ENCODE measurements at regions not wholly inside any gene's neighbourhood (a gene's known extent, or its start where the extent isn't known, plus 50 kb on each side); places are given as distances from the start of the nearest gene placed in this dataset.

DNA sequence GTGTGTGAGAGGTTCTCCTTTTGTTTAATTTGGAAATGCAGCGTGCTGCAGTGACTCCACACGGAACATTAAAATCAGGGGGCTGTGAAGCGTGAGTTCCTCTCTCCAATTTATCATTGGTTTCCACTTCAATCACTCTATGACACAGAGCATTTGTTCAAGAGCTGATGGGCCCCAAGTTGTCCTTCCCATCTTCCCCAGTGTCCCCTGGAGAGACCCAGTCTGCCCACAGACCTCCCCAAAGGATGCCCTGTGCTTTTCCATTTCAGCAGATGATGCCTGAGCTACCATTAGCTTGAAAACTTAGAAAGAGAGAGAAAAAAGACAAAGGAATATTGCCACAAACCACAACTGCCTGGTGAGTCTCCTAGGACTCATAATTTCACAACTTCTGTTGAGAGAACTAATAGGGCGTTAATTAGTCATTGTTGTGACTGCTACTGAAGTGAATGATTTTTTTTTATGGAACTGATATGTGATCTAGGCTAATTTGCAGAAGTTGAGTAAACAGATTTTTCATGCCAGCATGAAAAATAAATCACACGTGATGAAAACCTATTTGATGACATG lies 772.7 kb downstream of the SEMA5A start:
- Histone ChIP-seq H3K4me3 (replicated peaks in 1 of 4; ENCODE audit: control extremely low read depth in 1 of 4, insufficient read depth in 1 of 4, low read depth in 3 of 4, low read length in 4 of 4) (no peak overlapping the region), H3K36me3 (ENCODE audit: control insufficient read depth, insufficient read depth, low read length) (no peaks in the 10 kb centered on the region), H3K79me2 (ENCODE audit: control insufficient read depth, insufficient read depth, low read length) (no peaks in the 10 kb centered on the region), H4K20me1 (ENCODE audit: control insufficient read depth, extremely low read depth, insufficient read depth, low read length) (no peaks in the 10 kb centered on the region), H3K9ac (ENCODE audit: insufficient read depth, low read length) (no peak overlapping the region), H3K4me2 (ENCODE audit: extremely low read depth, insufficient read depth, low read length) (no peak overlapping the region), H3K27ac (ENCODE audit: insufficient read depth, low read length) (no peak overlapping the region), H3K9me3 (ENCODE audit: control insufficient read depth, insufficient read depth, low read depth, low read length) (no peaks in the 10 kb centered on the region), H3K4me1 (ENCODE audit: control insufficient read depth, extremely low read depth, insufficient read depth, low read length) (no peaks in the 10 kb centered on the region), H2AFZ (ENCODE audit: low read length) (no peak overlapping the region), H3K27me3 (ENCODE audit: control insufficient read depth, insufficient read depth, low read length) (no peaks in the 10 kb centered on the region)
- TF ChIP-seq CTCF (conservative IDR thresholded peaks at IDR 0.05 in 1 of 2, IDR thresholded peaks at IDR 0.05 in 1 of 2; ENCODE audit: low read depth in 1 of 2, low read length in 2 of 2) = no peak
- no peak for TF ChIP-seq EZH2 (IDR thresholded peaks at IDR 0.05; ENCODE audit: low read length, missing control alignments)
- DNase-seq (ENCODE audit: low read depth in 2 of 2) = peak in 1 of 2 donors; percentile 61

GRCh38 chr5:8784692-8785091 lies 761.2 kb downstream of the SEMA5A start:
- Histone ChIP-seq H3K4me2 (ENCODE audit: extremely low read depth, insufficient read depth, low read length) (no peak overlapping the region), H3K9ac (ENCODE audit: insufficient read depth, low read length) (no peak overlapping the region), H3K9me3 (ENCODE audit: control insufficient read depth, insufficient read depth, low read depth, low read length) (no peaks in the 10 kb centered on the region), H3K4me1 (ENCODE audit: control insufficient read depth, extremely low read depth, insufficient read depth, low read length) (peaks cover 2% of the 10 kb centered on the region), H3K4me3 (replicated peaks in 1 of 4; ENCODE audit: control extremely low read depth in 1 of 4, insufficient read depth in 1 of 4, low read depth in 3 of 4, low read length in 4 of 4) (no peak overlapping the region), H2AFZ (ENCODE audit: low read length) (no peak overlapping the region), H3K27ac (ENCODE audit: insufficient read depth, low read length) (no peak overlapping the region), H3K79me2 (ENCODE audit: control insufficient read depth, insufficient read depth, low read length) (no peaks in the 10 kb centered on the region), H3K27me3 (ENCODE audit: control insufficient read depth, insufficient read depth, low read length) (no peaks in the 10 kb centered on the region), H4K20me1 (ENCODE audit: control insufficient read depth, extremely low read depth, insufficient read depth, low read length) (no peaks in the 10 kb centered on the region), H3K36me3 (ENCODE audit: control insufficient read depth, insufficient read depth, low read length) (no peaks in the 10 kb centered on the region)
- TF ChIP-seq CTCF (conservative IDR thresholded peaks at IDR 0.05 in 1 of 2, IDR thresholded peaks at IDR 0.05 in 1 of 2; ENCODE audit: low read depth in 1 of 2, low read length in 2 of 2) (no peak), EZH2 (IDR thresholded peaks at IDR 0.05; ENCODE audit: low read length, missing control alignments) (no peak)
- no peak for DNase-seq (ENCODE audit: low read depth in 2 of 2)

GRCh38 chr5:8788246-8788645 lies 757.6 kb downstream of the SEMA5A start:
- no peak for TF ChIP-seq CTCF (conservative IDR thresholded peaks at IDR 0.05 in 1 of 2, IDR thresholded peaks at IDR 0.05 in 1 of 2; ENCODE audit: low read depth in 1 of 2, low read length in 2 of 2)
- TF ChIP-seq EZH2 (IDR thresholded peaks at IDR 0.05; ENCODE audit: low read length, missing control alignments) = no peak
- Histone ChIP-seq H3K4me3 (replicated peaks in 1 of 4; ENCODE audit: control extremely low read depth in 1 of 4, insufficient read depth in 1 of 4, low read depth in 3 of 4, low read length in 4 of 4) (no peak overlapping the region), H2AFZ (ENCODE audit: low read length) (peak overlapping the region; percentile 56), H4K20me1 (ENCODE audit: control insufficient read depth, extremely low read depth, insufficient read depth, low read length) (no peaks in the 10 kb centered on the region), H3K79me2 (ENCODE audit: control insufficient read depth, insufficient read depth, low read length) (no peaks in the 10 kb centered on the region), H3K27me3 (ENCODE audit: control insufficient read depth, insufficient read depth, low read length) (no peaks in the 10 kb centered on the region), H3K4me1 (ENCODE audit: control insufficient read depth, extremely low read depth, insufficient read depth, low read length) (peaks cover 2% of the 10 kb centered on the region), H3K9me3 (ENCODE audit: control insufficient read depth, insufficient read depth, low read depth, low read length) (no peaks in the 10 kb centered on the region), H3K27ac (ENCODE audit: insufficient read depth, low read length) (no peak overlapping the region), H3K4me2 (ENCODE audit: extremely low read depth, insufficient read depth, low read length) (no peak overlapping the region), H3K9ac (ENCODE audit: insufficient read depth, low read length) (no peak overlapping the region), H3K36me3 (ENCODE audit: control insufficient read depth, insufficient read depth, low read length) (no peaks in the 10 kb centered on the region)
- DNase-seq (ENCODE audit: low read depth in 2 of 2) = peak in 1 of 2 donors; percentile 65

Data from fibroblast of lung (primary cell).